IPS-20b (cell line): ENCODE measurements at regions not wholly inside any gene's neighbourhood (a gene's known extent, or its start where the extent isn't known, plus 50 kb on each side); places are given as distances from the start of the nearest gene placed in this dataset.

Experiments
- H3K27ac ChIP-seq: one replicate; pipeline ENCODE4 v1.5.1; 2013; ENCODE audit warnings: low read length
- H3K27me3 ChIP-seq: 2 replicates; pipeline ENCODE4 v1.6.1; 2013; ENCODE audit warnings: mild to moderate bottlenecking, low read length, inconsistent platforms; ENCODE audit not compliant: insufficient read depth
- H3K36me3 ChIP-seq: 2 replicates; pipeline ENCODE4 v1.6.1; 2013; ENCODE audit warnings: low read depth, mild to moderate bottlenecking, inconsistent platforms, low read length, moderate library complexity; ENCODE audit not compliant: insufficient read depth
- H3K4me1 ChIP-seq: 2 replicates; pipeline ENCODE4 v1.6.1; 2013; ENCODE audit warnings: mild to moderate bottlenecking, control low read depth, inconsistent platforms, low read length, moderate library complexity; ENCODE audit not compliant: insufficient read depth
- H3K4me3 ChIP-seq: 2 replicates; pipeline ENCODE4 v1.5.1; 2013; ENCODE audit warnings: mild to moderate bottlenecking, low read length, inconsistent platforms
- H3K9ac ChIP-seq: 2 replicates; pipeline ENCODE4 v1.6.1; 2013; ENCODE audit warnings: low read depth, mild to moderate bottlenecking, inconsistent platforms, low read length, moderate library complexity
- H3K9me3 ChIP-seq: 2 replicates; pipeline ENCODE4 v1.6.1; 2013; ENCODE audit warnings: mild to moderate bottlenecking, low read depth, low read length, inconsistent platforms; ENCODE audit not compliant: insufficient read depth

GRCh38 chr3:157844800-157845565 lies 261.2 kb downstream of the SHOX2 start:
- Histone ChIP-seq H3K4me3 (no peak overlapping the region), H3K27me3 (no peaks in the 10 kb centered on the region), H3K9ac (no peak overlapping the region), H3K27ac (no peak overlapping the region), H3K36me3 (no peaks in the 10 kb centered on the region), H3K4me1 (no peaks in the 10 kb centered on the region), H3K9me3 (no peaks in the 10 kb centered on the region)

- Histone ChIP-seq H3K36me3 (no peaks in the 10 kb centered on the region), H3K27me3 (no peaks in the 10 kb centered on the region), H3K9me3 (no peaks in the 10 kb centered on the region), H3K27ac (no peak overlapping the region), H3K4me1 (no peaks in the 10 kb centered on the region), H3K9ac (no peak overlapping the region), H3K4me3 (no peak overlapping the region)
These were observed 262.0 kb downstream of the SHOX2 start for GRCh38 chr3:157844216-157844615.

DNA sequence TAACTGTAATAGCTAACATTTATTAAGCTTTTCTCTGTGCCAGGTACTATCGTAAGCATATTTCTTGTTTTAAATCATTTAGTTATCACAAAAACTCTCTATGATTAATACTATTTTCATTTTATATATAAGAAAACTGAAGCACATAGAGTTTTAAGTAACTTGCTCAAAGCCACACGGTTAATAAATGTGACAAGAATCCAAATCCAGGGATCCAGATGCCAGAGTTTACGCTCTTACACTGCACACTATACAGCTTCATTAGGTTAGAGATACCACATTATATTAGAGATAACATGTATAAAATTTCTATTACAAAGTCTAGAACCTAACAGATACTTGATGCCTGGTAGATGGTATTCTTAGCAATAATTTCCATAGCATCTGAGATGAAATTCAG lies 265.2 kb downstream of the SHOX2 start:
- H3K27me3 ChIP-seq, result no peaks in the 10 kb centered on the region
- H3K9me3 ChIP-seq, result no peaks in the 10 kb centered on the region
- no peak overlapping the region for H3K9ac ChIP-seq
- H3K36me3 ChIP-seq, result no peaks in the 10 kb centered on the region
- H3K4me1 ChIP-seq, result no peaks in the 10 kb centered on the region
- no peak overlapping the region for H3K27ac ChIP-seq
- no peak overlapping the region for H3K4me3 ChIP-seq

GRCh38 chr3:157840564-157840963 lies 265.7 kb downstream of the SHOX2 start:
- H3K27me3 ChIP-seq, result no peaks in the 10 kb centered on the region
- no peaks in the 10 kb centered on the region for H3K4me1 ChIP-seq
- no peak overlapping the region for H3K9ac ChIP-seq
- H3K9me3 ChIP-seq, result no peaks in the 10 kb centered on the region
- H3K36me3 ChIP-seq, result no peaks in the 10 kb centered on the region
- H3K4me3 ChIP-seq, result no peak overlapping the region
- H3K27ac ChIP-seq, result no peak overlapping the region

DNA sequence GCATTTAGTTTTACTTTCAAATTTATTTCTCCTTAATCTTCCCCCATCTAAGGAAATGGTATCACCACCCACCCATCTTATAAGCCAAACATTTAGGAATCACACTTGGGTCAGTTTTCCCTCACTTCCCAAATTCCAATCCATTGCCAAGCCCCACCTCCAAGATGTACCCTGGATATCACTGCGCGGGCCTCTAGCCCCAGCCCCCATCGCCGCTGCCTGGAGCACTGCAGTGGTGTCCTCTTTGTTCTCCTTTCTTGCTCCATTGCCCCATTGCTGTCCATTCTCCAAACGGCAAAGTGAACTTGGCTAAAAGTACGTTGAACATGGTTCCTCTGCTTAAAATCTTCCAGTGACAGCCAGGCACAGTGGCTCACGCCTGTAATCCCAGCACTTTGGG lies 267.8 kb downstream of the SHOX2 start:
- Histone ChIP-seq H3K4me1 (no peaks in the 10 kb centered on the region), H3K9ac (no peak overlapping the region), H3K27ac (no peak overlapping the region), H3K4me3 (no peak overlapping the region), H3K36me3 (no peaks in the 10 kb centered on the region), H3K27me3 (no peaks in the 10 kb centered on the region), H3K9me3 (no peaks in the 10 kb centered on the region)

DNA sequence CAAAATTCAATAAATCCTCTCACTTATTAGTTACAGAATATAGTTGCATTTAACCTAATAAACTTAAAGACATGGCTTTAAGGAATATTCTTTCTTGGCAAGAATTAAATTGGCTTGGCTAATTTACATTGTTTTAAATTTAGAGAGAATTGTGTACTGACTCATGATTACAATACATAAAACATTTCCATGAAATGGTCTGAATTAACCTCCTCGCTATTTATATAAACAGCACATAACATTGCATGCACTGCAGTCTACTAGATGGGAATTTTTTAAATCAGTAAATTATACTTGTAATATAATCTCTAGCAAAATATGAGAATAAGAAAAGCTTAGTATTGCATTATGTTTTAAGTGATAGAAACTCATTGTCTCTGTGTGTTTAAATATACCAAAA lies 268.9 kb downstream of the SHOX2 start:
- Histone ChIP-seq H3K9me3 (no peaks in the 10 kb centered on the region), H3K9ac (no peak overlapping the region), H3K27me3 (no peaks in the 10 kb centered on the region), H3K27ac (no peak overlapping the region), H3K36me3 (no peaks in the 10 kb centered on the region), H3K4me1 (no peaks in the 10 kb centered on the region), H3K4me3 (no peak overlapping the region)

GRCh38 chr3:157836022-157836421 lies 270.2 kb downstream of the SHOX2 start:
- H3K27me3 ChIP-seq, result no peaks in the 10 kb centered on the region

DNA sequence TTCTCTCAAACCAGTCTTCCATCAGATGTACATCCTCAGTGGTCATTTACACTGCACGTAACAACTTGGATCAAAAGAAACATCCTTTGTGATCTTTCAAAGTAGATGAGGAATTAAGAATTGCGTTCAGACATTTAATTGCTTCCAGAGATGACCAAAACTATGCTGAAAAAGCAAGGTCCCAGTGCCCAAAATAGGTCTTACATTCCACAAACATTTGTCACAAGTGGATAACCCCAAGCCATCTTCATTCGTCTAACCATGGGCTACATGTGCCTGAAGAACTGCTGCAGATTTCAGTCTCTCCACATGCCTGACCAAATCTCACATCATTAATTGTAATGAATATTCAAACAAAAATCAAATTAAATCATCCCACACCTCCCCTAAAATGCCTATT lies 273.6 kb downstream of the SHOX2 start:
- no peak overlapping the region for H3K27ac ChIP-seq
- H3K4me1 ChIP-seq, result peaks cover 6% of the 10 kb centered on the region; the same call in 1 of the 2 replicates
- no peaks in the 10 kb centered on the region for H3K27me3 ChIP-seq
- no peaks in the 10 kb centered on the region for H3K36me3 ChIP-seq
- H3K9ac ChIP-seq, result no peak overlapping the region
- no peak overlapping the region for H3K4me3 ChIP-seq
- H3K9me3 ChIP-seq, result peaks cover 13% of the 10 kb centered on the region

More at GRCh38 chr3:157836022-157836421, 270.2 kb downstream of the SHOX2 start:
- no peak overlapping the region for H3K4me3 ChIP-seq
- H3K4me1 ChIP-seq, result peaks cover 2% of the 10 kb centered on the region; the same call in 1 of the 2 replicates
- H3K9me3 ChIP-seq, result no peaks in the 10 kb centered on the region
- H3K9ac ChIP-seq, result no peak overlapping the region
- no peak overlapping the region for H3K27ac ChIP-seq
- H3K36me3 ChIP-seq, result no peaks in the 10 kb centered on the region

DNA sequence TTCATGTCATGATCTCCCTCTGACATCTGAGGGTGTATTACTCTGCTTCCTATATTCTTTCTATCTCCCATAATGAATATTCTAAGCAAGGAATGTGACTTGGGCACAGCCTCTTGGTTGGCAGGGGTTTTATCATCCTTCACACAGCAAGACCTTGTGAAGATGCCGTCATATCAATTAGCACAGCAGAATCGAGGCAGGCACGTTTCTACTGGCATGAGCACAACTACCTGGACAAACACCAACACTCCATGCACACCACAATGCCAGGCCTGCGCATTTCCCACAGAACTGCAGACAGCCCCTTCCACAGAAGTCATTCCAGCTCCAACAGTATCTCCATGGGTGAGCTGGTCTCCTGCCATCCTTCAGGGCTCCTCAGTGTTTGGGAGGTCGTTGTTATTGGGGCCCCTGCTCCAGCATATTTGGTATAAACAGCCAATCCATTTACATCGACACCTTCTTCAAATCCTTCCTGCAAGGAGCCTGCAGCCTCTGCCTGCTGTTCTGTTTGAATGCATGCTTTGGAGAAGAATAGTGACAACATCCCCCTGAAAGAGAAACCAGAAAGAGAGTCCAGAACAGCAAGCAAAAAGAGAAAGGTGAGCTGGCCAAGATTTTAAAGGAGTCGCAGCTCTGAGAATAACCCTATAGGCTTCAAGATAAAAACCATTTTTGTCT lies 275.5 kb downstream of the SHOX2 start:
- Histone ChIP-seq H3K36me3 (no peaks in the 10 kb centered on the region), H3K9ac (no peak overlapping the region), H3K4me1 (peaks cover 6% of the 10 kb centered on the region; the same call in 1 of the 2 replicates), H3K27ac (peak overlapping the region; percentile 63), H3K9me3 (peaks cover 13% of the 10 kb centered on the region), H3K4me3 (no peak overlapping the region; the same call in 1 of the 2 replicates), H3K27me3 (no peaks in the 10 kb centered on the region)

- Histone ChIP-seq H3K9me3 (peaks cover 13% of the 10 kb centered on the region), H3K4me3 (no peak overlapping the region), H3K9ac (no peak overlapping the region), H3K4me1 (peaks cover 6% of the 10 kb centered on the region; the same call in 1 of the 2 replicates), H3K36me3 (no peaks in the 10 kb centered on the region), H3K27ac (no peak overlapping the region), H3K27me3 (no peaks in the 10 kb centered on the region)
These were observed 276.4 kb downstream of the SHOX2 start for GRCh38 chr3:157829786-157830185.

DNA sequence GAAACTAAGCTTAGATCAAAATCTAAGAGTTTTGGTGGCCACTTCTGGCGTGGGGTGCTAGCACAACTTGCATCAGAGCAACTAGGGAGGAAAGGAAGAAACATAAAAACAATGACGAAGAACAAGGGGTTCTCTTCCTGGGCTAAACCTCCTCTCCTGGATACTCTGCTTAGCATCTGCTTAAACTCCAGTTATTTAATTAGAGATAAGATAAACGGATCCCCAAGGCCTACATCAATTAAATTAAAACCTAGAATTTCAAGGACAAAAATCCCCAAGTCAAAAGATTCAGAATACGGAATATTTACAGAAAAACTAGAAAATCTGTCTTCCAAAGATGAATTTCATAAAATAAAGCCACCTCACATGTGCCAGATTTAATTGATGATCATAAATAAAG lies 281.9 kb downstream of the SHOX2 start:
- Histone ChIP-seq H3K4me3 (no peak overlapping the region), H3K9me3 (peaks cover 13% of the 10 kb centered on the region), H3K27ac (no peak overlapping the region), H3K9ac (no peak overlapping the region), H3K36me3 (no peaks in the 10 kb centered on the region), H3K27me3 (no peaks in the 10 kb centered on the region), H3K4me1 (peaks cover 6% of the 10 kb centered on the region; the same call in 1 of the 2 replicates)

DNA sequence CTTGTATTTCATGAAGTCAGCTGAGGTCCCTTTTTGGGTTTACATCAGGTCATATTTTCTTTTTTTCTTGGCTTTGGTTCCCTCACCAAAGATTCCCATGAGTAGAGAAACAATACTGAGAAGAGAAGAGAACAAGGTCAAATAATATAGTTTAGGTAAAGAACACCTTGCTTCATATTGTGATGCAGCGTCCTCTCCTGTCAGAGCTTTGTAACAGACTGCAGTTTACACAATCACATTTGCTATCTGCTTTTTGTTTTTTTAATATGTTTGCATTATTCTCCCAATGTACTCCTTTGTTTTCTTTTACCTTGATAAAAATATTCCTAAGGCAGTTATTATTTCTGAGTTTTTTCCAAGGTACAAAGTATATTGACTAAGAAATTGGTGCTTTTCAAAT lies 283.2 kb downstream of the SHOX2 start:
- Histone ChIP-seq H3K4me1 (peaks cover 6% of the 10 kb centered on the region; the same call in 1 of the 2 replicates), H3K27ac (no peak overlapping the region), H3K36me3 (no peaks in the 10 kb centered on the region), H3K9me3 (peaks cover 5% of the 10 kb centered on the region), H3K4me3 (no peak overlapping the region), H3K9ac (no peak overlapping the region), H3K27me3 (no peaks in the 10 kb centered on the region)
